K562 (cell line): ENCODE measurements at regions not wholly inside any gene's neighbourhood (a gene's known extent, or its start where the extent isn't known, plus 50 kb on each side); places are given as distances from the start of the nearest gene placed in this dataset.

Experiments
- ATAC-seq: fragments of 200-7000 bp; cut with Tn5 transposase; 3 replicates; pipeline ENCODE4 v1.9.1; 2020; ENCODE audit warnings: moderate library complexity
- BruUV-seq: library from RNA; stranded (reverse); fragments of 400-500 nt; replicated peaks from 2 replicates; lab custom pipeline; 2021; lab: Mats Ljungman, UMichigan
- CTCF ChIA-PET: fragments of 300-600 bp; formaldehyde crosslinking; extraction: SDS; loops from one replicate; lab custom pipeline; 2021; ENCODE audit warnings: low intra/inter-chr PET ratio; lab: Yijun Ruan, JAX
- POLR2A ChIA-PET: fragments of 300-600, 350-650 bp; sonication (Branson Sonifier 250); formaldehyde crosslinking; extraction: SDS; loops from one replicate; lab custom pipeline; 2021; ENCODE audit warnings: antibody characterized with exemption, inconsistent platforms; lab: Yijun Ruan, JAX
- DNase-seq, 4 experiments: peaks; one replicate each; pipeline versions ENCODE4 v3.0.0 to v3.0.0-alpha.2; 2011 to 2018; ENCODE audit warnings: low spot score in 3 of 4, mixed read lengths in 3 of 4; ENCODE audit errors: extremely low read depth in 1 of 4
- FAIRE-seq: peaks from 2 replicates; lab custom pipeline; 2011; peaks lifted over from hg19 to GRCh38; lab: Jason Lieb, UNC
- H2AFZ ChIP-seq: 2 replicates; pipeline ENCODE4 v1.6.0; 2011; ENCODE audit warnings: low read depth, low read length, control low read depth, inconsistent platforms
- H3K27ac ChIP-seq: fragments of 200-600 bp; 3 replicates; pipeline ENCODE4 v1.8.0; 2011; ENCODE audit warnings: low read depth, mild to moderate bottlenecking, control low read depth, inconsistent platforms, low read length, moderate library complexity, mixed read lengths; ENCODE audit errors: extremely low read depth
- H3K27me3 ChIP-seq, 2 experiments: fragments of 300-600 bp in 1 of 2; 2 replicates in 1 of 2; 3 replicates in 1 of 2; pipeline versions ENCODE4 v1.6.0 to v1.8.0; 2011; ENCODE audit warnings: inconsistent platforms in 2 of 2, low read length in 2 of 2, mild to moderate bottlenecking in 1 of 2, mixed read lengths in 1 of 2, moderate library complexity in 1 of 2; ENCODE audit not compliant: control insufficient read depth in 2 of 2, insufficient read depth in 2 of 2
- H3K36me3 ChIP-seq: fragments of 300-600 bp; 3 replicates; pipeline ENCODE4 v1.8.0; 2011; ENCODE audit warnings: mild to moderate bottlenecking, low read length, inconsistent platforms; ENCODE audit not compliant: control insufficient read depth, insufficient read depth
- H3K4me1 ChIP-seq, 2 experiments: fragments of 200-600 bp in 1 of 2; replicated peaks in 1 of 2; 2 replicates in 1 of 2; 3 replicates in 1 of 2; pipeline versions ENCODE4 v1.5.1 to v1.8.0; 2011; ENCODE audit warnings: inconsistent platforms in 2 of 2, low read length in 2 of 2, mild to moderate bottlenecking in 1 of 2, mixed read lengths in 1 of 2, moderate library complexity in 1 of 2; ENCODE audit not compliant: control insufficient read depth in 2 of 2, insufficient read depth in 2 of 2
- H3K4me2 ChIP-seq: 2 replicates; pipeline ENCODE4 v1.6.1; 2011; ENCODE audit warnings: low read length, control low read depth, inconsistent platforms, mixed read lengths; ENCODE audit not compliant: insufficient read depth
- H3K4me3 ChIP-seq: fragments of 200-600 bp; sonication (generic), shearing (Covaris generic); 2 replicates; pipeline ENCODE4 v1.5.1; 2016; ENCODE audit warnings: control low read depth, inconsistent platforms
- H3K79me2 ChIP-seq: fragments of 200-600 bp; 3 replicates; pipeline ENCODE4 v1.8.0; 2011; ENCODE audit warnings: low read length, inconsistent platforms; ENCODE audit not compliant: control insufficient read depth, insufficient read depth
- H3K9ac ChIP-seq, 2 experiments: 2 replicates each; pipeline versions ENCODE4 v1.6.0 to v1.6.1; 2011; ENCODE audit warnings: low read depth in 2 of 2, low read length in 2 of 2, control low read depth in 1 of 2, inconsistent platforms in 1 of 2, mild to moderate bottlenecking in 1 of 2, mixed read lengths in 1 of 2; ENCODE audit not compliant: insufficient read depth in 1 of 2
- H3K9me1 ChIP-seq: one replicate; pipeline ENCODE4 v1.6.0; 2011; ENCODE audit warnings: inconsistent platforms, mild to moderate bottlenecking, low read length, moderate library complexity; ENCODE audit not compliant: control insufficient read depth, insufficient read depth
- H3K9me3 ChIP-seq: replicated peaks from 2 replicates; pipeline ENCODE4 v1.5.1; 2011; ENCODE audit warnings: low read depth, low read length, inconsistent platforms; ENCODE audit not compliant: control insufficient read depth, insufficient read depth
- H4K20me1 ChIP-seq: replicated peaks from 2 replicates; pipeline ENCODE4 v1.6.1; 2011; ENCODE audit warnings: low read length, inconsistent platforms, mixed read lengths; ENCODE audit not compliant: control insufficient read depth, insufficient read depth
- CBFB ChIP-seq: sonication (generic); formaldehyde crosslinking; IDR thresholded peaks from 2 replicates; pipeline ENCODE4 v1.4.0; 2020; ENCODE audit warnings: mild to moderate bottlenecking, missing genetic modification reagents
- L3MBTL2 ChIP-seq: fragments of 450-650 bp; IDR thresholded peaks from 2 replicates; pipeline ENCODE4 v1.6.1; 2016; ENCODE audit warnings: mild to moderate bottlenecking, moderate library complexity
- POLR2B ChIP-seq: fragments of 450-650 bp; IDR thresholded peaks from 2 replicates; pipeline ENCODE4 v1.6.1; 2018; ENCODE audit warnings: low read depth; ENCODE audit not compliant: partially characterized antibody
- PURB ChIP-seq: sonication (generic); formaldehyde crosslinking; IDR thresholded peaks from 2 replicates; pipeline ENCODE4 v1.9.0; 2021; ENCODE audit warnings: low read depth, mild to moderate bottlenecking, missing genetic modification reagents
- STAT5B ChIP-seq: fragments of 250-450 bp; sonication (Bioruptor Pico); IDR thresholded peaks from 2 replicates; pipeline ENCODE4 v1.8.0; 2021; ENCODE audit warnings: mild to moderate bottlenecking, inconsistent platforms
- TAF9B ChIP-seq: fragments of 450-650 bp; IDR thresholded peaks from 2 replicates; pipeline ENCODE4 v1.6.1; 2018; ENCODE audit warnings: mild to moderate bottlenecking; ENCODE audit not compliant: partially characterized antibody
- TCF7L2 ChIP-seq: fragments of 150-350 bp; IDR thresholded peaks from 2 replicates; pipeline ENCODE4 v1.6.1; 2016; ENCODE audit warnings: low read depth, mild to moderate bottlenecking, low read length, moderate library complexity
- ZNF197 ChIP-seq: fragments of 200-800 bp; sonication (Bioruptor generic); IDR thresholded peaks from 2 replicates; pipeline ENCODE4 v1.6.1; 2016; ENCODE audit warnings: low read depth, missing genetic modification characterization, missing compliant biosample characterization
- ZNF778 ChIP-seq: fragments of 450-650 bp; formaldehyde crosslinking; IDR thresholded peaks from 2 replicates; pipeline ENCODE4 v1.4.0; 2020; ENCODE audit warnings: mild to moderate bottlenecking, moderate library complexity
- WGBS: fragments of 100-300 bp; shearing (Covaris generic); methylation state at CpG from one replicate; pipeline ENCODE4 v1.1.6; 2016; ENCODE audit warnings: low coverage, mixed read lengths; ENCODE audit not compliant: insufficient coverage; ENCODE audit errors: missing lambda C conversion rate; 5-methylcytosine and 5-hydroxymethylcytosine counted together
- in situ Hi-C: fragments of 300-500 bp; cut with MboI; formaldehyde crosslinking; loops from 4 replicates; pipeline ENCODE4 v1.15.0; 2018; ENCODE audit warnings: inconsistent platforms, mixed read lengths
- intact Hi-C: fragments of 100-400 bp; cut with micrococcal nuclease; formaldehyde crosslinking; loops from 2 replicates; pipeline ENCODE4 v1.14.2; 2022
- TF ChIP-seq, protein P1 (sequence below): IDR thresholded peaks from 2 replicates; pipeline ENCODE4 v1.6.1; 2016; ENCODE audit warnings: missing genetic modification characterization, missing compliant biosample characterization
- TF ChIP-seq, protein P2 (sequence below): fragments of 450-650 bp; IDR thresholded peaks from 2 replicates; pipeline ENCODE4 v1.6.1; 2016; ENCODE audit warnings: low read depth, mild to moderate bottlenecking, moderate library complexity

GRCh38 chr3:181896605-181897004 lies 184.9 kb downstream of the SOX2 start:
- CTCF ChIA-PET: no interaction called here
- no peak for FAIRE-seq
- Histone ChIP-seq H3K4me2 (no peak overlapping the region), H3K4me1 (no peaks in the 10 kb centered on the region; a peak in 1 of 5 replicates), H3K9ac (no peak overlapping the region), H2AFZ (no peak overlapping the region), H3K79me2 (no peaks in the 10 kb centered on the region), H3K27ac (no peak overlapping the region), H3K9me3 (no peaks in the 10 kb centered on the region), H3K36me3 (no peaks in the 10 kb centered on the region), H3K27me3 (no peaks in the 10 kb centered on the region), H3K9me1 (no peaks in the 10 kb centered on the region), H3K4me3 (no peak overlapping the region), H4K20me1 (no peaks in the 10 kb centered on the region)
- no TSS peak for BruUV-seq
- TF ChIP-seq TAF9B: no peak
- TF ChIP-seq POLR2B: no peak
- TF ChIP-seq, protein P1, sequence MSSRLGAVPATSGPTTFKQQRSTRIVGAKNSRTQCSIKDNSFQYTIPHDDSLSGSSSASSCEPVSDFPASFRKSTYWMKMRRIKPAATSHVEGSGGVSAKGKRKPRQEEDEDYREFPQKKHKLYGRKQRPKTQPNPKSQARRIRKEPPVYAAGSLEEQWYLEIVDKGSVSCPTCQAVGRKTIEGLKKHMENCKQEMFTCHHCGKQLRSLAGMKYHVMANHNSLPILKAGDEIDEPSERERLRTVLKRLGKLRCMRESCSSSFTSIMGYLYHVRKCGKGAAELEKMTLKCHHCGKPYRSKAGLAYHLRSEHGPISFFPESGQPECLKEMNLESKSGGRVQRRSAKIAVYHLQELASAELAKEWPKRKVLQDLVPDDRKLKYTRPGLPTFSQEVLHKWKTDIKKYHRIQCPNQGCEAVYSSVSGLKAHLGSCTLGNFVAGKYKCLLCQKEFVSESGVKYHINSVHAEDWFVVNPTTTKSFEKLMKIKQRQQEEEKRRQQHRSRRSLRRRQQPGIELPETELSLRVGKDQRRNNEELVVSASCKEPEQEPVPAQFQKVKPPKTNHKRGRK: no peak
- no peak for TF ChIP-seq L3MBTL2
- no peak for TF ChIP-seq PURB (CRISPR knock-in tag)
- TF ChIP-seq ZNF778 (CRISPR knock-in tag): no peak
- TF ChIP-seq CBFB: no peak
- TF ChIP-seq TCF7L2: no peak
- TF ChIP-seq, protein P2, sequence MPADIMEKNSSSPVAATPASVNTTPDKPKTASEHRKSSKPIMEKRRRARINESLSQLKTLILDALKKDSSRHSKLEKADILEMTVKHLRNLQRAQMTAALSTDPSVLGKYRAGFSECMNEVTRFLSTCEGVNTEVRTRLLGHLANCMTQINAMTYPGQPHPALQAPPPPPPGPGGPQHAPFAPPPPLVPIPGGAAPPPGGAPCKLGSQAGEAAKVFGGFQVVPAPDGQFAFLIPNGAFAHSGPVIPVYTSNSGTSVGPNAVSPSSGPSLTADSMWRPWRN: no peak
- TF ChIP-seq ZNF197 (CRISPR knock-in tag): no peak
- no peak for TF ChIP-seq STAT5B (CRISPR knock-in tag)
- DNase-seq: no peak
- ATAC-seq: no peak
- in situ Hi-C loops: no loop called here
- 0% methylated on average over 2 of the region's 2 CpGs for WGBS
- intact Hi-C loops: no loop called here
- POLR2A ChIA-PET: no interaction called here
